GM21619 (cell line): ENCODE measurements at regions not wholly inside any gene's neighbourhood (a gene's known extent, or its start where the extent isn't known, plus 50 kb on each side); places are given as distances from the start of the nearest gene placed in this dataset.

Experiments used
- ATAC-seq: cut with Tn5 transposase; IDR thresholded peaks from one replicate; pipeline ENCODE4 v1.9.1; 2021; ENCODE audit not compliant: unreplicated experiment

DNA sequence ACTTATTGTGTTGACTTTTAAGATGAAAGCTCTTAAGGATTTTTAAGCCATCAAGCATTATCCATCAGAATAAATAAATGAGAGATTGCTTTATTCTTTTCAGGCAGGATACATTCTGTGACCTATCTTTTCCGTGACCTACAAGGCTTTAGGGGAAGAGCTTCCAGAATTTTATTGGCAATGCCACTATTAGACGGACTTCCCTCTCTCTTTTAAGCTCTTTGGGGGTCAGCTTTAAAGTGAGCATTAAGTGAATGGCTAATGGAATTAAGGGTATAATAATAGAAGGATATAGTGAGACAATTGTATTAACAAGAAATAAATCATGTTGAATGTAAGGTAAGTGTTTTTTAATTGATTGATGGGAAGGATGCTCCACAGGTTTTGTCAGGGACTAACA is 273.7 kb downstream of the GPAT3 start:
- ATAC-seq = no peak

DNA sequence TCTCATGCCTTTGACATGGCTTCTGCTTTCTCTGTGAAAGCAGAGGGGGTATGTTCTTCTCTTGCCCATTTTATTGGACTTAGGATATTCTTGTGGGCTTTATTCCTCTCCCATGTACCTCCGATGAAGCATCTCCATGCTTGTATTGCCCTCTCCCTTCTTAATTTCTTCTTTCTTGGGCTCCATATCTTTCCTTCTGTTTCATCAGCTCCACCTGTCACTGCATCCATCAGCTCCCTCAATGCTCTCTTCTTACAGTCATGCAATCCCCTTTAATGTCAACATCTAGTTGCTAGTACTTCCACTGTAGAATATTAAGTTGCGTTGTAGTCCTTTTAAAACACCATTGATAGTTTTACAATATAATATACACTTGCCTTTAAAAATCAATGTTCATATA is 257.6 kb downstream of the GPAT3 start:
- ATAC-seq = no peak

- no peak for ATAC-seq
Measured at GRCh38 chr4:83785891-83786290, 250.0 kb downstream of the GPAT3 start.

GRCh38 chr4:83783215-83783614 is 247.3 kb downstream of the GPAT3 start:
- ATAC-seq = no peak

- ATAC-seq = no peak
Measured at GRCh38 chr4:83782591-83782990, 246.7 kb downstream of the GPAT3 start.

DNA sequence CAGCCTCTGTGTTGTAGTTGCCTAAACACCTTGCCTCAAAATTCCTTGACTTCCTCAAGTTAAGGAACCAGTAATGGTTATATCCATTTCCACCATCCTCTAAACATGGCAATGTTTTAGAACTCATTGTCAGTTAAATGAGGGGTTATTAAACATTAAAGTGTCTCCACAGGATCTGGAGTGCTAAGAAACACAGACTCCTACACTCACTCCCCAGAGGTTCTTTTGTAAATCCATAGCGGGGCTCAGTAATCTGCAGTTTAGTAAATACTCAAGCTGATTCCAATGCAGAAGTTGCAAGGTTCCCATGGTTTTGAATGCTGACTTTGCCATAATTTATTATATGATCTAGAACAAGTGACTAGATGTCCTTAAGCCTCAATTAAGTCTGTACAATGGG is 245.5 kb downstream of the GPAT3 start:
- ATAC-seq = no peak

DNA sequence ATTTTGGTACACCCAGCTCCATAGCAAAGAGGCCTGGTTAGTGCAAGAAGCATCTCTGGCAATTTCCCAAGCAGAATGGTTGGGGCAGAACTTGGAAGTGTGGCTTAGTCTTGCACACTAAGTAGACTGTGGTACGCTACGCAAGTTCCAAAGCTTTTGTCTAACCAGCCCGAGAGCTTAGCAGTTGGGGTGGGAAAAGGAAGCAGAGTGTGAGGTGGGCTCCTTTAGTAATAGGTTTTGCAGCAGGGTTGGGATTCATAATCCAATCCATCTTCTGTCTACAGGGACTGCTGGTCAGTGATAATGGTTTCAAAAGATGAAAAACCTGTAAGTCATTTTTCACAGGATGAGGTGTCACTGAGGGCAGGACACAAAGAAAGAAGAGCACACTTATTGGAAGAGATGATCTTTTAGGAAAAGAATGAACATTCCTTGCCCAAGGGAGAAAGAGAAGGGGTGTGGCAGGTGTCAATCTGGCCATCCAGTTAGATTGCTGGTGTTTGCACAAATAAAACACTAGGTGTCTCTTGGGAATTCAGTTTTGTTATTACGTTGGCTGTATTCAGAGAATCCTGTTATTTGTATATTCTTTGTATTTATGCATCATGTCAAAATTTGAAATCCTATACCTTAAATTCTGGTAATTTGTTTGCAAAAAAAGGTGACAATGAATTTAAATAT is 244.3 kb downstream of the GPAT3 start:
- no peak for ATAC-seq

- ATAC-seq = no peak
Measured at GRCh38 chr4:83779103-83780052, 243.5 kb downstream of the GPAT3 start.

- no peak for ATAC-seq
Measured at GRCh38 chr4:83772685-83773084, 236.8 kb downstream of the GPAT3 start.

GRCh38 chr4:83771113-83771705 is 235.3 kb downstream of the GPAT3 start:
- ATAC-seq = peak; percentile 67

DNA sequence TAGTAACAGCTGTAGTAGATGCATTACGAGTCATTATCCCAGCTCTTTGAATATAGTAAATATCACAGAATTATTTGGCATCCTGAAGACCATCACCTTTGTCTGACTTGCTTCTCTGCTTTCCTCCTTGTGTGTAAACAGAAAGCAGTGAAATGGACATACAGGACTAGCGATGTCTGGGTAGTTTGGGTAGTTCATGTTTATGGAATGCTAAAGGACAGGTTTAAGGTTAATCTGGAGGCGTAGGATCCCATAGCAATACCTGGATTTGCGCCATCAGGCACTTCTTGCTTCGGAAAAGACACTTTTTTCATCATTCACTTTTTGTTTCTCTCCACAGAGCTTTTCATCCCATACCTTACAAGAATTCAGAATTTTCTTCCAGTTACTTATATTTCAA is 232.2 kb downstream of the GPAT3 start:
- ATAC-seq = no peak

DNA sequence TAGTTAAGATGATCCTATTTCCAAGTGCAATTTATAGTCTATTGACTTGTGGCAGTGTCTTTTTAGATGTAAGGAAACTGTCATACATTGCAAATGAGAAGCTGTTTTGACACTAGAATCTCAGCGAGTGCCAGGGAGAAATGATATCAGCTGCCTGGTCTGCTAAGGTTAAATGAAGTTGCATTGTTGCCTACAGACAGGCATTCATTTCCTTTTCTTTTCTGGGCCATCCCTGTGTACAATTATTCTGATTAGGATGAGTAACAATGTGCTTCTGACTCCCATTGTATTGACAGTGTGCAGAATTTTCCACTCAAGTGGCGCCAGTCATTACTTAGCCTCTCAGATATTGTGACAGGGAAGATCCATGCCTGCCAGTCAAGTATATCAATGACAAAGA is 231.2 kb downstream of the GPAT3 start:
- no peak for ATAC-seq

GRCh38 chr4:83759611-83760010 is 223.7 kb downstream of the GPAT3 start:
- ATAC-seq = no peak

- no peak for ATAC-seq
Measured at GRCh38 chr4:83758285-83758684, 222.4 kb downstream of the GPAT3 start.

- ATAC-seq = no peak
Measured at GRCh38 chr4:83757121-83757621, 221.3 kb downstream of the GPAT3 start.

DNA sequence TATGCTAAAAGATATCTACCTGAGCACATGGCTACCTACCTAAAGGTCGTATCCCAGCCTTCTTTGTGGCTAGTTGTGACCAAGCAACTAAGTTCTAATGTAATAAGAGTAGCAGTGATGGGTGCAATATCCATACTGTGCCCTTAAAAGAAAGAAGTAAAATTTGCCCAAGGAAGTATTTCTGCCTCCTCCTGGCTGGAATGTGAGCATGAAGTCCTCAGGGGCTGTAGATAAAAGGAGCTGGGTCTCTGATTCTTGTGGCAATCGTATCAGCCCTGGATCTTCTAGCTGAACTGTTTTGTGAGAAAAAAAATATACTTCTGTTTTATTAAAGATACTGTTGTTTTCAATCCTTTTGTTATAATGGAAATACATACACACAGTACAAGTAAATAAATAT is 217.4 kb downstream of the GPAT3 start:
- no peak for ATAC-seq

DNA sequence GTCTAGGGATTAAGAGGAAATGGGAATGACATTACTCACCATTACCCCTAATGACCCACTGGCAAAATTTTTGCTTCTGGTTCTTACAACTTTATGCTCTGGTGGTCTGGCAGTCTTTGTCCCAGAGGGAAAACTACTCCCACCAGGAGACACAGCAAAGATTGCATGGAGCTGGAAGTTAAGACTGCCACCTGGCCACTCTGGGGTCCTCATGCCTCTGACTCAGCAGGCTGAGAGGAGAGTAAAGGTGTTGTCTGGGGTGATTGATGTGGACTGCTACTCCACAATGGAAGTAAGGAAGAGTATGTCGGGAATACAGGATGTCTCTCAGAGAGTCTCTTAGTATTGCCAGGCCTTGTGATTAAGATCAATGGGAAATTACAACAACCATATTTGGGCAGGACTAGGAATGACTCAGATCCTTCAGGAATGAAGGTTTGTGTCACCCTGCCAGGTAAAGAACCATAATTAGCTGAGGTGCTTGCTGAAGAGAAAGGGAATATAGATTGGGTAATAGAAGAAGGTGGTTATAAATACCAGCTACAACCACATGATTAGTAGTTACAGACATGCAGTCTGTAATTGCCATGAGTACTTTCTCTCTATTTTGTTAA is 215.5 kb downstream of the GPAT3 start:
- no peak for ATAC-seq

DNA sequence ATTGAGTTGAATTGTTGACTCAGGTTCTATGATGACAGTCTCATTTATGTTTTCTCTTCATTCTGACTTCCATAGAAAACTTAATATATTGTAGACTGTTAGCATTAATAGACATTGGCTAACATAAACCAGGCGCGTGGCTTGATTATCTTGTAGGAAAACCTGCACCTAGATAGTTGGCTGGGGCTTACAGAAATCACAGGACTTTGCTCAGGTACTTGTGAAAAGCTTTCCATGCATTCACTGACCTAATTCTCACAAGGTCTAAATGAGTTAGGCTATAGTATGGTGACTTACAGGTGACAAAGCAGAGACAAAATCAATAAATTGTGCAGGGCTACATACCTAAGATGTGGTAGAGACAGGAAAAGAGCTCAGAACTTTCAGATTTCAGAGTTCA is 212.8 kb downstream of the GPAT3 start:
- ATAC-seq = no peak

DNA sequence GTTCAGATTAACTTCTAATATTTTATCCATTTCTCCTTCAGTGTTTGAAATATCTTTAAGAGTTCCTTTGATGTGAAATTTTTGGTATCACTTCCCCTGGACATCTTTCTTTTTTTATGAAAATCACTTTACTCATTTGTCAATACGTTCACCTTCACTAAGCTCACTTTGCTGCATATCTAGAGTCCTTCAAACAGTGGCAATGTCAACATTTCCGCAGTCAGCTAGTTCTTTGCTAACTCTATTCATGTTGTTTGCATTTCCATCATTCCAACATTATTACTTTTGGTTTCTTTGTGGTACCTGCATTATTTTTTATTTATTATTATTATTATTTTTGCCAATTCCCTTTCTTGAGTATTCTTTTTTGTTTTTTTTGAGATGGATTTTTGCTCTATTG is 203.0 kb downstream of the GPAT3 start:
- no peak for ATAC-seq

GRCh38 chr4:83734576-83734975 is 198.7 kb downstream of the GPAT3 start:
- ATAC-seq = no peak

GRCh38 chr4:83732114-83732635 is 196.3 kb downstream of the GPAT3 start:
- no peak for ATAC-seq
